ENCODE measurements at regions not wholly inside any gene's neighbourhood (a gene's known extent, or its start where the extent isn't known, plus 50 kb on each side); places are given as distances from the start of the nearest gene placed in this dataset.

DNA sequence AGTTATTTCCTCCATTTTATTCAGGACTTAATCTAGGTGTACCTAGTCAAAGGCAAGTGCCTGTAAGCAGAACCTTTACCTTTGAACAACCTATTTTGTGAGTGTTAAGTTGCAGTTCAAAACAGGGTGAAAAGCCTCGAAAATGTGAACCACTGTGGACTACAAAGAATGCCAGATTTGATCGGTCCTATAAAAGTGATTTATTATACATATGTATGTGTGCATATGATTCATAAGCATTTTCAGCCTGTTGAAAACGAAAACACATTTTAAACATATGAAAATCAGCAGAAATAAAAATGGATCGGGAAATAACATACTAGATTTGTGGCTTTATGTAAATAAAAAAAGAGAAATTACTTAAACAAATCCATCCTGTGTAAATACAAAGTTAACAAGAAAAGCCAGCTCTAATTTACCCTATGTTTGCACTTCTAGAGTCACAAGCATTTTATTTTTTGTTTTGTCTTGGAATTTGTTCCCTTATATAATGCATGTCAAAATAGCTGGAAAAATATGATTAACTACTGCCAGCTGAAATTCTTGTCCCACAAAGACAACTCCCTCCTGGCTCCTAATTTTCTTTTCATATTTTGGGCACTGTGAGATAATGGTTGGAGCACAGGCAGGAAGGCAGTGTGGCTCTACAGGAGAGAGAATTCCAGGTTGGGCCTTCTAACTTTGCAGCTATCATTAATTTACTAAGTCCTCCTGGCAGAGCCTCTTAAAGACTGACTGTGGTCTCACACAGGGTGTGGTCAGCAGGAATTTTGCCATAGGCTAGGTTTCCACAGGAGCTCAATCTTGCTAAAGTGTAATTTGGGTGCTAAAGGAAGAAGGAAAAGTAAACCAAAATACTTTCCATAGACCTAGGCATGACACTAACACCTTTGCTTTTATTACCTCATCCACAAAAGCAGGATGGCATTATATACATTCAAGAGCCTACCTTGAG, 70.2 kb upstream of the CDC42BPA start:
- Histone ChIP-seq H3K9me2 (ENCODE audit: insufficient read depth) (no peaks in the 10 kb centered on the region), H4K20me1 (ENCODE audit: insufficient read depth) (no peaks in the 10 kb centered on the region), H3K9me3 (ENCODE audit: insufficient read depth, low read depth) (no peaks in the 10 kb centered on the region), H3K36me3 (ENCODE audit: low read depth) (no peaks in the 10 kb centered on the region), H3K27ac (peak overlapping the region; percentile 30), H3K79me2 (ENCODE audit: low read depth) (no peaks in the 10 kb centered on the region), H3K4me3 (no peak overlapping the region), H3K4me2 (peak overlapping the region; percentile 14; the same call in 1 of the 2 replicates), H2AFZ (no peak overlapping the region), H3K4me1 (replicated peaks; ENCODE audit: insufficient read depth) (peaks cover 14% of the 10 kb centered on the region), H3K27me3 (ENCODE audit: insufficient read depth, low read depth) (no peaks in the 10 kb centered on the region), H3F3A (ENCODE audit: insufficient read depth, low read depth) (peaks cover 14% of the 10 kb centered on the region)
- DNase-seq: peak; percentile 37 to 81
- BruUV-seq (replicated peaks): no TSS peak
- ChIA-PET POLR2A (ENCODE audit: unreplicated experiment) (interaction anchor here (0.6 to 0.7 kb wide), 7 partner anchors 19 to 633 kb away, joined by 3 to 27 read pairs (median 3); no protein-coding TSS in a partner anchor), CTCF (no interaction called here)
- TF ChIP-seq, protein P1, sequence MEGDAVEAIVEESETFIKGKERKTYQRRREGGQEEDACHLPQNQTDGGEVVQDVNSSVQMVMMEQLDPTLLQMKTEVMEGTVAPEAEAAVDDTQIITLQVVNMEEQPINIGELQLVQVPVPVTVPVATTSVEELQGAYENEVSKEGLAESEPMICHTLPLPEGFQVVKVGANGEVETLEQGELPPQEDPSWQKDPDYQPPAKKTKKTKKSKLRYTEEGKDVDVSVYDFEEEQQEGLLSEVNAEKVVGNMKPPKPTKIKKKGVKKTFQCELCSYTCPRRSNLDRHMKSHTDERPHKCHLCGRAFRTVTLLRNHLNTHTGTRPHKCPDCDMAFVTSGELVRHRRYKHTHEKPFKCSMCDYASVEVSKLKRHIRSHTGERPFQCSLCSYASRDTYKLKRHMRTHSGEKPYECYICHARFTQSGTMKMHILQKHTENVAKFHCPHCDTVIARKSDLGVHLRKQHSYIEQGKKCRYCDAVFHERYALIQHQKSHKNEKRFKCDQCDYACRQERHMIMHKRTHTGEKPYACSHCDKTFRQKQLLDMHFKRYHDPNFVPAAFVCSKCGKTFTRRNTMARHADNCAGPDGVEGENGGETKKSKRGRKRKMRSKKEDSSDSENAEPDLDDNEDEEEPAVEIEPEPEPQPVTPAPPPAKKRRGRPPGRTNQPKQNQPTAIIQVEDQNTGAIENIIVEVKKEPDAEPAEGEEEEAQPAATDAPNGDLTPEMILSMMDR (conservative IDR thresholded peaks at IDR 0.05): no peak
- TF ChIP-seq EZH2 (IDR thresholded peaks at IDR 0.05; ENCODE audit: low read depth): no peak
- intact Hi-C loops (cut with micrococcal nuclease; ENCODE audit: unreplicated experiment): no loop called here

DNA sequence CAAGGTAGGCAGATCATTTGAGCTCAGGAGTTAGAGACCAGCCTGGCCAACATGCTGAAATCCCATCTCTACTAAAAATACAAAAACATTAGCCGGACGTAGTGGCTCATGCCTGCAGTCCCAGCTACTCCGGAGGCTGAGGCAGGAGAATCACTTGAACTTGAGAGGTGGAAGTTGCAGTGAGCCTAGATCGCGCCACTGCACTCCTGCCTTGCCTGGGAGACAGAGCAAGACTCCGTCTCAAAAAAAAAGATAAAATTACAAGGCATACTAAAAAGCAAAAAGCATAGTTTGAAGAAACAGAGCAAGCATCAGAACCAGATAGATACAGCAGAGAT, 61.2 kb upstream of the CDC42BPA start:
- H3K9me2 ChIP-seq (ENCODE audit: insufficient read depth): no peaks in the 10 kb centered on the region
- no peak for TF ChIP-seq EZH2 (IDR thresholded peaks at IDR 0.05; ENCODE audit: low read depth)
- TF ChIP-seq, protein P1 (conservative IDR thresholded peaks at IDR 0.05): no peak
- DNase-seq: no peak
- CTCF ChIA-PET: no interaction called here
- H3K4me1 ChIP-seq (replicated peaks; ENCODE audit: insufficient read depth): no peaks in the 10 kb centered on the region
- no peaks in the 10 kb centered on the region for H4K20me1 ChIP-seq (ENCODE audit: insufficient read depth)
- H3K79me2 ChIP-seq (ENCODE audit: low read depth): no peaks in the 10 kb centered on the region
- intact Hi-C loops (cut with micrococcal nuclease; ENCODE audit: unreplicated experiment): no loop called here
- no peak overlapping the region for H2AFZ ChIP-seq
- H3K9me3 ChIP-seq (ENCODE audit: insufficient read depth, low read depth): no peaks in the 10 kb centered on the region
- H3K27ac ChIP-seq: no peak overlapping the region
- no peaks in the 10 kb centered on the region for H3K27me3 ChIP-seq (ENCODE audit: insufficient read depth, low read depth)
- H3F3A ChIP-seq (ENCODE audit: insufficient read depth, low read depth): no peaks in the 10 kb centered on the region
- H3K36me3 ChIP-seq (ENCODE audit: low read depth): no peaks in the 10 kb centered on the region
- POLR2A ChIA-PET (ENCODE audit: unreplicated experiment): interaction anchor here (0.6 kb wide), 1 partner anchor 746 kb away, joined by 4 read pairs; no protein-coding TSS in a partner anchor
- no TSS peak for BruUV-seq (replicated peaks)
- H3K4me3 ChIP-seq: no peak overlapping the region
- no peak overlapping the region for H3K4me2 ChIP-seq

DNA sequence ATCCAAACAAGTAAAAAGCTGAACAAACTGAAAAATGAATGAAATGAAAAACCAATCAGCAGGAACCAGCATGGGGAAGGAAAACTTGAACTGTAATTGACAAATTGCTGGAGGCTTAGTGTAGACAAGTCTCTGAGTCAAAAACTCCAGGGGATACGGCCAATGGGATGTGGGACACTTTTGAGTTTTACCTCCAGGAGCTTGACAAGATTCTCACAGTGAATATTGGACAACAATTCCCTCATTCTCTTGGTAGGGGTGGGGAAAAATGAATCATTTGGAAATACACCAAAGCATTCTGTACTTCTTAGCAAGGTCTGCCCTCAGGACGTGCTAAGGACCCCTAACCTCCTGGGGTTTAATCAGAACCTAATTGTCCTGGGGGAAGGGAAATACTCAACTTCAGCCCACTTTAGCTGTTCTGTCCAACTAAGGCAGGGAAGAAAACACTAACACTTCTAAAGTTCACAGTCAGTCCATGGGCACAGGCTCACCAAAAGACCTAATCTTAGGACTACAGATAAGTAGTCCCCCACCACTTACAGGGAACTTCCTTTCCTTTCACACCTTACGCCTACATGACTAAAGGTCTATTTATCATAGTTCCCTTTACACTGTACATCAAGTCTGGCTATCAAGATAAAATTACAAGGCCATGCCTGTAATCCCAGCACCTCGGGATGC, 60.7 kb upstream of the CDC42BPA start:
- POLR2A ChIA-PET (ENCODE audit: unreplicated experiment): no interaction called here
- no peaks in the 10 kb centered on the region for H3F3A ChIP-seq (ENCODE audit: insufficient read depth, low read depth)
- no peaks in the 10 kb centered on the region for H3K9me3 ChIP-seq (ENCODE audit: insufficient read depth, low read depth)
- H3K36me3 ChIP-seq (ENCODE audit: low read depth): no peaks in the 10 kb centered on the region
- no peaks in the 10 kb centered on the region for H3K79me2 ChIP-seq (ENCODE audit: low read depth)
- H3K27me3 ChIP-seq (ENCODE audit: insufficient read depth, low read depth): no peaks in the 10 kb centered on the region
- H3K4me3 ChIP-seq: no peak overlapping the region
- BruUV-seq (replicated peaks): no TSS peak
- no peaks in the 10 kb centered on the region for H3K4me1 ChIP-seq (replicated peaks; ENCODE audit: insufficient read depth)
- DNase-seq: no peak
- no peaks in the 10 kb centered on the region for H4K20me1 ChIP-seq (ENCODE audit: insufficient read depth)
- CTCF ChIA-PET: no interaction called here
- H3K27ac ChIP-seq: no peak overlapping the region
- no peak overlapping the region for H2AFZ ChIP-seq
- intact Hi-C loops (cut with micrococcal nuclease; ENCODE audit: unreplicated experiment): no loop called here
- H3K9me2 ChIP-seq (ENCODE audit: insufficient read depth): no peaks in the 10 kb centered on the region
- H3K4me2 ChIP-seq: no peak overlapping the region
- no peak for TF ChIP-seq EZH2 (IDR thresholded peaks at IDR 0.05; ENCODE audit: low read depth)
- TF ChIP-seq, protein P1 (conservative IDR thresholded peaks at IDR 0.05): no peak
